Esophagus muscularis mucosa (tissue), 4 donors: ENCODE measurements at regions not wholly inside any gene's neighbourhood (a gene's known extent, or its start where the extent isn't known, plus 50 kb on each side); places are given as distances from the start of the nearest gene placed in this dataset.

Source experiments
- DNase-seq: peaks from one replicate; pipeline ENCODE4 v3.0.0-alpha.2; 2017; ENCODE audit errors: extremely low spot score
- H3K27ac ChIP-seq, 4 donors: fragments of 200-600 bp; sonication (generic); replicated peaks in 1 of 4; 1 replicate in 3 of 4; 2 replicates in 1 of 4; pipeline ENCODE4 v1.5.1; 2016 to 2019; ENCODE audit warnings: mild to moderate bottlenecking in 1 of 4
- H3K27me3 ChIP-seq, 4 donors: fragments of 200-600 bp; sonication (generic); one replicate each; pipeline versions ENCODE4 v1.5.1 to v1.6.0; 2016 to 2019
- H3K36me3 ChIP-seq, 4 donors: fragments of 200-600 bp; sonication (generic); one replicate each; pipeline ENCODE4 v1.5.1; 2016 to 2019
- H3K4me1 ChIP-seq, 4 donors: fragments of 200-600 bp; sonication (generic); one replicate each; pipeline ENCODE4 v1.5.1; 2016 to 2019
- H3K4me3 ChIP-seq, 4 donors: fragments of 200-600 bp; sonication (generic); 1 replicate in 2 of 4; 2 replicates in 2 of 4; pipeline ENCODE4 v1.5.1; 2016 to 2019; ENCODE audit warnings: mild to moderate bottlenecking in 4 of 4, moderate library complexity in 1 of 4
- H3K9me3 ChIP-seq, 4 donors: fragments of 200-600 bp; sonication (generic); 1 replicate in 3 of 4; 2 replicates in 1 of 4; pipeline ENCODE4 v1.5.1; 2016 to 2019
- CTCF ChIP-seq, 3 experiments: fragments of 200-600 bp in 2 of 3; fragments of 450-650 bp in 1 of 3; sonication (generic) in 2 of 3; IDR thresholded peaks; one replicate each; pipeline ENCODE4 v1.5.1; 2017 to 2019; ENCODE audit warnings: antibody characterized with exemption in 3 of 3, mild to moderate bottlenecking in 2 of 3, moderate library complexity in 1 of 3
- EP300 ChIP-seq: sonication (generic); formaldehyde crosslinking; IDR thresholded peaks from one replicate; pipeline ENCODE4 v1.6.1; 2017; ENCODE audit warnings: antibody characterized with exemption
- POLR2A ChIP-seq: fragments of 450-650 bp; IDR thresholded peaks from one replicate; pipeline ENCODE4 v1.6.1; 2017; ENCODE audit warnings: antibody characterized with exemption, moderate library complexity, mild to moderate bottlenecking, low read depth
- POLR2AphosphoS5 ChIP-seq, 2 donors: sonication (generic); formaldehyde crosslinking; IDR thresholded peaks; one replicate each; pipeline ENCODE4 v1.6.1; 2017; ENCODE audit warnings: antibody characterized with exemption in 2 of 2
- WGBS: methylation state at CpG from one replicate; pipeline ENCODE4 v1.1.5; 2018; 5-methylcytosine and 5-hydroxymethylcytosine counted together
- intact Hi-C: fragments of 100-400 bp; cut with DNase I; formaldehyde crosslinking; loops from one replicate; pipeline ENCODE4 v1.15.1; 2023

GRCh38 chr18:78293940-78294541, 685.6 kb upstream of the SALL3 start:
- Histone ChIP-seq H3K4me3 (peak overlapping the region; percentile 13 to 44 (median 31)), H3K27ac (peak overlapping the region in 1 of 4 donors; percentile 43), H3K27me3 (peaks cover 0 to 38% (median 0%) of the 10 kb centered on the region in 4 donors), H3K4me1 (peaks cover 0 to 18% (median 14%) of the 10 kb centered on the region in 4 donors), H3K36me3 (no peaks in the 10 kb centered on the region), H3K9me3 (no peaks in the 10 kb centered on the region)
- intact Hi-C loops, result no loop called here
- no peak for DNase-seq
- WGBS, result 20% methylated on average over 15 of the region's 15 CpGs
- TF ChIP-seq POLR2AphosphoS5 (IDR thresholded peaks at IDR 0.05), result no peak
- TF ChIP-seq EP300, result no peak
- no peak for TF ChIP-seq CTCF (IDR thresholded peaks at IDR 0.05)
- no peak for TF ChIP-seq POLR2A

GRCh38 chr18:78295262-78295661, 684.4 kb upstream of the SALL3 start:
- 86% methylated on average over 8 of the region's 8 CpGs for WGBS
- peaks cover 0 to 34% (median 0%) of the 10 kb centered on the region in 4 donors for H3K27me3 ChIP-seq
- no peak for DNase-seq
- peaks cover 0 to 18% (median 14%) of the 10 kb centered on the region in 4 donors for H3K4me1 ChIP-seq
- H3K27ac ChIP-seq, result no peak overlapping the region
- H3K4me3 ChIP-seq, result no peak overlapping the region
- H3K9me3 ChIP-seq, result no peaks in the 10 kb centered on the region
- intact Hi-C loops, result no loop called here
- TF ChIP-seq POLR2A, result no peak
- TF ChIP-seq CTCF (IDR thresholded peaks at IDR 0.05), result no peak
- TF ChIP-seq EP300, result no peak
- no peak for TF ChIP-seq POLR2AphosphoS5 (IDR thresholded peaks at IDR 0.05)
- no peaks in the 10 kb centered on the region for H3K36me3 ChIP-seq

GRCh38 chr18:78296166-78296565, 683.5 kb upstream of the SALL3 start:
- peaks cover 0 to 18% (median 14%) of the 10 kb centered on the region in 4 donors for H3K4me1 ChIP-seq
- H3K36me3 ChIP-seq, result no peaks in the 10 kb centered on the region
- H3K27ac ChIP-seq, result no peak overlapping the region
- no peak for TF ChIP-seq EP300
- TF ChIP-seq POLR2A, result no peak
- TF ChIP-seq CTCF (IDR thresholded peaks at IDR 0.05), result no peak
- no peak for TF ChIP-seq POLR2AphosphoS5 (IDR thresholded peaks at IDR 0.05)
- WGBS, result 72% methylated on average over 13 of the region's 13 CpGs
- no peak for DNase-seq
- intact Hi-C loops, result no loop called here
- H3K4me3 ChIP-seq, result no peak overlapping the region
- H3K27me3 ChIP-seq, result peaks cover 0 to 27% (median 0%) of the 10 kb centered on the region in 4 donors
- no peaks in the 10 kb centered on the region for H3K9me3 ChIP-seq

- no peaks in the 10 kb centered on the region for H3K9me3 ChIP-seq
- peaks cover 0 to 18% (median 14%) of the 10 kb centered on the region in 4 donors for H3K4me1 ChIP-seq
- TF ChIP-seq EP300 (no peak), CTCF (IDR thresholded peaks at IDR 0.05) (no peak), POLR2AphosphoS5 (IDR thresholded peaks at IDR 0.05) (no peak), POLR2A (no peak)
- DNase-seq, result no peak
- WGBS, result 73% methylated on average over 5 of the region's 10 CpGs
- intact Hi-C loops, result no loop called here
- H3K27ac ChIP-seq, result no peak overlapping the region
- peaks cover 0 to 22% (median 0%) of the 10 kb centered on the region in 4 donors for H3K27me3 ChIP-seq
- H3K36me3 ChIP-seq, result no peaks in the 10 kb centered on the region
- H3K4me3 ChIP-seq, result no peak overlapping the region
Measured at GRCh38 chr18:78297048-78297447, 682.6 kb upstream of the SALL3 start.
